ENCODE measurements at regions not wholly inside any gene's neighbourhood (a gene's known extent, or its start where the extent isn't known, plus 50 kb on each side); places are given as distances from the start of the nearest gene placed in this dataset.

- no peak for DNase-seq
- no peak for ATAC-seq
Measured at GRCh38 chr4:82201805-82202641, 171.8 kb downstream of the HNRNPD start.

GRCh38 chr4:82201303-82201702 lies 172.5 kb downstream of the HNRNPD start:
- intact Hi-C loops (cut with micrococcal nuclease): no loop called here
- DNase-seq (no peak), ATAC-seq (no peak)

More at GRCh38 chr4:82201805-82202641, 171.8 kb downstream of the HNRNPD start:
- intact Hi-C loops (cut with micrococcal nuclease): no loop called here

GRCh38 chr4:82200046-82200445 lies 173.7 kb downstream of the HNRNPD start:
- ATAC-seq (no peak), DNase-seq (no peak)
- intact Hi-C loops (cut with micrococcal nuclease): no loop called here

GRCh38 chr4:82194329-82194728 lies 179.5 kb downstream of the HNRNPD start:
- intact Hi-C loops (cut with micrococcal nuclease): no loop called here
- ATAC-seq (no peak), DNase-seq (no peak)

GRCh38 chr4:82192017-82192673 lies 181.6 kb downstream of the HNRNPD start:
- DNase-seq (no peak), ATAC-seq (no peak)
- intact Hi-C loops (cut with micrococcal nuclease): no loop called here

GRCh38 chr4:82181789-82182188 lies 192.0 kb downstream of the HNRNPD start:
- no peak for ATAC-seq
- intact Hi-C loops (cut with micrococcal nuclease): no loop called here
- DNase-seq: no peak

- intact Hi-C loops (cut with micrococcal nuclease): no loop called here
- no peak for ATAC-seq
- no peak for DNase-seq
Measured at GRCh38 chr4:82172186-82172585, 201.6 kb downstream of the HNRNPD start.

- no peak for DNase-seq
- no peak for ATAC-seq
- intact Hi-C loops (cut with micrococcal nuclease): no loop called here
Measured at GRCh38 chr4:82171531-82172155, 202.1 kb downstream of the HNRNPD start.

GRCh38 chr4:82149750-82150149 lies 224.0 kb downstream of the HNRNPD start:
- intact Hi-C loops (cut with micrococcal nuclease): no loop called here
- DNase-seq: no peak
- ATAC-seq: no peak

GRCh38 chr4:82145850-82146249 lies 227.9 kb downstream of the HNRNPD start:
- DNase-seq (no peak), ATAC-seq (no peak)
- intact Hi-C loops (cut with micrococcal nuclease): no loop called here

- intact Hi-C loops (cut with micrococcal nuclease): no loop called here
- ATAC-seq (no peak), DNase-seq (no peak)
Measured at GRCh38 chr4:82140422-82140821, 233.4 kb downstream of the HNRNPD start.

- ATAC-seq: no peak
- no peak for DNase-seq
- intact Hi-C loops (cut with micrococcal nuclease): no loop called here
Measured at GRCh38 chr4:82139287-82139686, 234.5 kb downstream of the HNRNPD start.

- DNase-seq (no peak), ATAC-seq (no peak)
- intact Hi-C loops (cut with micrococcal nuclease): no loop called here
Measured at GRCh38 chr4:82138374-82138773, 235.4 kb downstream of the HNRNPD start.

- DNase-seq: no peak
- intact Hi-C loops (cut with micrococcal nuclease): no loop called here
- ATAC-seq: no peak
Measured at GRCh38 chr4:82136161-82136801, 237.5 kb downstream of the HNRNPD start.

- no peak for ATAC-seq
- DNase-seq: no peak
- intact Hi-C loops (cut with micrococcal nuclease): no loop called here
Measured at GRCh38 chr4:82128355-82128754, 245.4 kb downstream of the HNRNPD start.

GRCh38 chr4:82126512-82127040 lies 247.2 kb downstream of the HNRNPD start:
- DNase-seq: no peak
- no peak for ATAC-seq
- intact Hi-C loops (cut with micrococcal nuclease): no loop called here

- no peak for DNase-seq
- intact Hi-C loops (cut with micrococcal nuclease): no loop called here
- ATAC-seq: no peak
Measured at GRCh38 chr4:82125787-82126297, 247.9 kb downstream of the HNRNPD start.

- DNase-seq: no peak
- intact Hi-C loops (cut with micrococcal nuclease): no loop called here
- no peak for ATAC-seq
Measured at GRCh38 chr4:82124932-82125786, 248.6 kb downstream of the HNRNPD start.

- ATAC-seq: no peak
Measured at GRCh38 chr4:82124365-82124764, 249.4 kb downstream of the HNRNPD start.

More at GRCh38 chr4:82124365-82124764, 249.4 kb downstream of the HNRNPD start:
- DNase-seq: no peak
- intact Hi-C loops (cut with micrococcal nuclease): no loop called here
